MCF 10A (cell line): ENCODE measurements at regions not wholly inside any gene's neighbourhood (a gene's known extent, or its start where the extent isn't known, plus 50 kb on each side); places are given as distances from the start of the nearest gene placed in this dataset.

Source experiments
- BruUV-seq: library from RNA; stranded (reverse); fragments of 400-500 nt; replicated peaks from 2 replicates; lab custom pipeline; 2021; lab: Mats Ljungman, UMichigan
- CTCF ChIA-PET: fragments of 300-600 bp; sonication (Branson Sonifier 250); formaldehyde crosslinking; extraction: SDS; loops from one replicate; lab custom pipeline; 2021; ENCODE audit warnings: antibody characterized with exemption, inconsistent platforms; lab: Yijun Ruan, JAX
- POLR2A ChIA-PET: fragments of 300-600, 350-650 bp; sonication (Branson Sonifier 250); formaldehyde crosslinking; extraction: SDS; loops from one replicate; lab custom pipeline; 2020; ENCODE audit warnings: antibody characterized with exemption, inconsistent platforms; lab: Yijun Ruan, JAX
- DNase-seq: peaks from one replicate; pipeline ENCODE4 v3.0.0-alpha.2; 2018; ENCODE audit not compliant: unreplicated experiment
- H3K27ac Mint-ChIP-seq: one replicate; pipeline ENCODE4 v1.8.0; 2022; ENCODE audit warnings: mild to moderate bottlenecking, low read depth, mixed read lengths; ENCODE audit not compliant: unreplicated experiment
- H3K27me3 Mint-ChIP-seq: one replicate; pipeline ENCODE4 v1.8.0; 2022; ENCODE audit warnings: mixed read lengths; ENCODE audit not compliant: insufficient read depth, unreplicated experiment
- H3K36me3 Mint-ChIP-seq: one replicate; pipeline ENCODE4 v1.8.0; 2022; ENCODE audit warnings: mild to moderate bottlenecking, moderate library complexity, mixed read lengths; ENCODE audit not compliant: insufficient read depth, unreplicated experiment
- H3K4me1 Mint-ChIP-seq: one replicate; pipeline ENCODE4 v1.8.0; 2022; ENCODE audit warnings: mixed read lengths; ENCODE audit not compliant: insufficient read depth, unreplicated experiment
- H3K4me3 Mint-ChIP-seq: one replicate; pipeline ENCODE4 v1.8.0; 2022; ENCODE audit warnings: mild to moderate bottlenecking, moderate library complexity, mixed read lengths; ENCODE audit not compliant: unreplicated experiment
- H3K9me3 Mint-ChIP-seq: one replicate; pipeline ENCODE4 v1.8.0; 2022; ENCODE audit warnings: mixed read lengths; ENCODE audit not compliant: unreplicated experiment
- intact Hi-C: fragments of 100-400 bp; cut with micrococcal nuclease; formaldehyde crosslinking; loops from 2 replicates; pipeline ENCODE4 v1.14.1; 2022
- TF ChIP-seq, protein P1 (sequence below): fragments of 200-600 bp; IDR thresholded peaks from one replicate; pipeline ENCODE4 v1.8.0; 2022; ENCODE audit warnings: antibody characterized with exemption, mild to moderate bottlenecking; ENCODE audit not compliant: unreplicated experiment

- POLR2A ChIA-PET: interaction anchor here (0.6 kb wide), 1 partner anchor 12 kb away, joined by 4 read pairs; no protein-coding TSS in a partner anchor
- no peaks in the 10 kb centered on the region for H3K9me3 Mint-ChIP-seq
- DNase-seq: no peak
Observed at GRCh38 chr9:3677541-3677940, 151.7 kb upstream of the RFX3 start.

GRCh38 chr9:3676766-3677165 is 151.0 kb upstream of the RFX3 start:
- no peak for DNase-seq
- TF ChIP-seq, protein P1, sequence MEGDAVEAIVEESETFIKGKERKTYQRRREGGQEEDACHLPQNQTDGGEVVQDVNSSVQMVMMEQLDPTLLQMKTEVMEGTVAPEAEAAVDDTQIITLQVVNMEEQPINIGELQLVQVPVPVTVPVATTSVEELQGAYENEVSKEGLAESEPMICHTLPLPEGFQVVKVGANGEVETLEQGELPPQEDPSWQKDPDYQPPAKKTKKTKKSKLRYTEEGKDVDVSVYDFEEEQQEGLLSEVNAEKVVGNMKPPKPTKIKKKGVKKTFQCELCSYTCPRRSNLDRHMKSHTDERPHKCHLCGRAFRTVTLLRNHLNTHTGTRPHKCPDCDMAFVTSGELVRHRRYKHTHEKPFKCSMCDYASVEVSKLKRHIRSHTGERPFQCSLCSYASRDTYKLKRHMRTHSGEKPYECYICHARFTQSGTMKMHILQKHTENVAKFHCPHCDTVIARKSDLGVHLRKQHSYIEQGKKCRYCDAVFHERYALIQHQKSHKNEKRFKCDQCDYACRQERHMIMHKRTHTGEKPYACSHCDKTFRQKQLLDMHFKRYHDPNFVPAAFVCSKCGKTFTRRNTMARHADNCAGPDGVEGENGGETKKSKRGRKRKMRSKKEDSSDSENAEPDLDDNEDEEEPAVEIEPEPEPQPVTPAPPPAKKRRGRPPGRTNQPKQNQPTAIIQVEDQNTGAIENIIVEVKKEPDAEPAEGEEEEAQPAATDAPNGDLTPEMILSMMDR: no peak
- Mint-ChIP-seq H3K27me3 (no peaks in the 10 kb centered on the region), H3K4me1 (peaks cover 6% of the 10 kb centered on the region), H3K36me3 (no peaks in the 10 kb centered on the region), H3K9me3 (no peaks in the 10 kb centered on the region), H3K4me3 (no peak overlapping the region), H3K27ac (no peak overlapping the region)
- intact Hi-C loops: no loop called here
- ChIA-PET POLR2A (no interaction called here), CTCF (no interaction called here)
- no TSS peak for BruUV-seq

More at GRCh38 chr9:3677541-3677940, 151.7 kb upstream of the RFX3 start:
- intact Hi-C loops: no loop called here
- Mint-ChIP-seq H3K4me1 (peaks cover 6% of the 10 kb centered on the region), H3K27ac (no peak overlapping the region), H3K36me3 (no peaks in the 10 kb centered on the region), H3K27me3 (no peaks in the 10 kb centered on the region), H3K4me3 (no peak overlapping the region)
- TF ChIP-seq, protein P1: no peak
- CTCF ChIA-PET: no interaction called here
- no TSS peak for BruUV-seq

DNA sequence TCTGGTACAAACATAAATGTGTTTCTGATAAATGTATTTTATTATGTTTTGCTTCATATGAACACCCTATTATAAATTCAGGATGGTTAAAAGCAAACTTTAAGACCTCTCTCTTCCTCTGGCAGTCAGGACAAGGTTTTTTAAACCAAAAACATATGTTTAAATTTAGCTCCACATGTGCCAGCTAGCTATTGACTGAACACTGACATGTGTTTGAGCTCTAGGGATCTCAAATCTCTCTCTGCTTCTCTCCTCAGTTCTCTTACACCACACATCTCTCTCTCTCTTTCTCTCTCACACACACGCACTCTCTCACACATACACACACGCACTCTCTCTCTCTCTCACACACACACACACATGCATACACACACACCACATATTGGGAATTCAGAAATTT is 150.1 kb upstream of the RFX3 start:
- POLR2A ChIA-PET: no interaction called here
- intact Hi-C loops: no loop called here
- H3K4me3 Mint-ChIP-seq: no peak overlapping the region
- BruUV-seq: no TSS peak
- TF ChIP-seq, protein P1: no peak
- H3K27me3 Mint-ChIP-seq: no peaks in the 10 kb centered on the region
- H3K36me3 Mint-ChIP-seq: no peaks in the 10 kb centered on the region
- H3K9me3 Mint-ChIP-seq: no peaks in the 10 kb centered on the region
- CTCF ChIA-PET: no interaction called here
- no peak for DNase-seq
- peaks cover 6% of the 10 kb centered on the region for H3K4me1 Mint-ChIP-seq
- H3K27ac Mint-ChIP-seq: no peak overlapping the region

- Mint-ChIP-seq H3K9me3 (no peaks in the 10 kb centered on the region), H3K4me3 (no peak overlapping the region), H3K27me3 (no peaks in the 10 kb centered on the region), H3K27ac (no peak overlapping the region), H3K36me3 (no peaks in the 10 kb centered on the region), H3K4me1 (peaks cover 6% of the 10 kb centered on the region)
- POLR2A ChIA-PET: no interaction called here
- CTCF ChIA-PET: no interaction called here
- TF ChIP-seq, protein P1: no peak
- no TSS peak for BruUV-seq
- intact Hi-C loops: no loop called here
- DNase-seq: peak; percentile 10
Observed at GRCh38 chr9:3674561-3674960, 148.8 kb upstream of the RFX3 start.
